Spleen (tissue), 11 donors: ENCODE measurements at regions not wholly inside any gene's neighbourhood (a gene's known extent, or its start where the extent isn't known, plus 50 kb on each side); places are given as distances from the start of the nearest gene placed in this dataset.

ENCODE experiments used
- DNase-seq: peaks from one replicate; pipeline ENCODE4 v3.0.0-alpha.2; 2020
- H3K27ac ChIP-seq, 8 donors: fragments of 200-600 bp; sonication (generic) in 7 of 8; 1 replicate in 4 of 8; 2 replicates in 4 of 8; pipeline versions ENCODE4 v1.5.0 to v1.8.0; 2016 to 2021; ENCODE audit warnings: inconsistent platforms in 4 of 8, mild to moderate bottlenecking in 4 of 8, moderate library complexity in 1 of 8
- H3K27me3 ChIP-seq, 7 donors: fragments of 200-600 bp; sonication (generic) in 6 of 7; replicated peaks in 1 of 7; 1 replicate in 4 of 7; 2 replicates in 3 of 7; pipeline versions ENCODE4 v1.5.0 to v1.8.0; 2016 to 2021; ENCODE audit warnings: inconsistent platforms in 3 of 7, mild to moderate bottlenecking in 1 of 7
- H3K36me3 ChIP-seq, 6 donors: fragments of 200-600 bp; sonication (generic) in 5 of 6; 1 replicate in 4 of 6; 2 replicates in 2 of 6; pipeline versions ENCODE4 v1.5.0 to v1.8.0; 2016 to 2021; ENCODE audit warnings: inconsistent platforms in 2 of 6
- H3K4me1 ChIP-seq, 6 donors: fragments of 200-600 bp; sonication (generic) in 5 of 6; 1 replicate in 3 of 6; 2 replicates in 3 of 6; pipeline versions ENCODE4 v1.5.0 to v1.8.0; 2016 to 2021; ENCODE audit warnings: inconsistent platforms in 3 of 6
- H3K4me3 ChIP-seq, 8 donors: fragments of 200-600 bp; sonication (generic) in 7 of 8; 1 replicate in 4 of 8; 2 replicates in 4 of 8; pipeline versions ENCODE4 v1.5.0 to v1.8.0; 2016 to 2021; ENCODE audit warnings: inconsistent platforms in 4 of 8, mild to moderate bottlenecking in 4 of 8, moderate library complexity in 2 of 8
- H3K9me3 ChIP-seq, 8 donors: fragments of 200-600 bp; sonication (generic) in 7 of 8; 1 replicate in 4 of 8; 2 replicates in 4 of 8; pipeline versions ENCODE4 v1.5.0 to v1.8.0; 2016 to 2021; ENCODE audit warnings: inconsistent platforms in 4 of 8
- CTCF ChIP-seq, 11 experiments: fragments of 200-600 bp in 7 of 11; fragments of 450-650 bp in 4 of 11; sonication (generic) in 4 of 11; IDR thresholded peaks in 8 of 11; conservative IDR thresholded peaks in 3 of 11; 1 replicate in 7 of 11; 2 replicates in 4 of 11; pipeline versions ENCODE4 v1.4.0 to v1.8.0; 2016 to 2021; ENCODE audit warnings: antibody characterized with exemption in 11 of 11, inconsistent platforms in 4 of 11, mild to moderate bottlenecking in 1 of 11
- POLR2A ChIP-seq, 3 donors: fragments of 450-650 bp; IDR thresholded peaks; one replicate each; pipeline ENCODE4 v1.5.1; 2017; ENCODE audit warnings: antibody characterized with exemption in 3 of 3, mild to moderate bottlenecking in 1 of 3
- POLR2AphosphoS5 ChIP-seq, 3 donors: sonication (generic); formaldehyde crosslinking; IDR thresholded peaks; one replicate each; pipeline ENCODE4 v1.5.1; 2017; ENCODE audit warnings: antibody characterized with exemption in 3 of 3
- WGBS, 5 donors: extraction: QIAGEN DNeasy Blood & Tissue Kit in 3 of 5; methylation state at CpG; one replicate each; pipeline versions ENCODE4 v1.1.5 to v1.1.7; 2013 to 2018; 5-methylcytosine and 5-hydroxymethylcytosine counted together
- intact Hi-C: fragments of 100-400 bp; cut with DNase I; formaldehyde crosslinking; loops from one replicate; pipeline ENCODE4 v1.15.0; 2023; ENCODE audit warnings: low total_unique reads
- donor health status: healthy with polysubstance abuse.
- donor health status: DM: no; HTN: no; CAD: no; lungs with moderate emphysema.
- donor health status: DM: no; HTN: no; CAD: no.
- donor health status: Bipolar disorder and iron deficiency.
- donor health status: healthy.
- donor health status: DM: no; HTN: no; CAD: no.
- donor health status: DM: yes; HTN: yes; CAD: no.

GRCh38 chr16:55107851-55108250 is 177.2 kb downstream of the IRX5 start:
- TF ChIP-seq CTCF (IDR thresholded peaks at IDR 0.05 in 8 of 11, conservative IDR thresholded peaks at IDR 0.05 in 3 of 11) (no peak), POLR2A (IDR thresholded peaks at IDR 0.05) (no peak), POLR2AphosphoS5 (IDR thresholded peaks at IDR 0.05) (no peak)
- no peak for DNase-seq
- intact Hi-C loops, result no loop called here
- Histone ChIP-seq H3K36me3 (no peaks in the 10 kb centered on the region), H3K27ac (no peak overlapping the region), H3K9me3 (no peaks in the 10 kb centered on the region), H3K27me3 (peaks cover 0 to 15% (median 0%) of the 10 kb centered on the region in 7 donors), H3K4me3 (no peak overlapping the region), H3K4me1 (no peaks in the 10 kb centered on the region)
- 77 to 88% (median 82%) methylated on average over 3 of the region's 3 CpGs for WGBS, 5 donors

GRCh38 chr16:55113210-55113609 is 182.5 kb downstream of the IRX5 start:
- Histone ChIP-seq H3K9me3 (no peaks in the 10 kb centered on the region), H3K36me3 (no peaks in the 10 kb centered on the region), H3K27me3 (peaks cover 0 to 15% (median 0%) of the 10 kb centered on the region in 7 donors), H3K27ac (no peak overlapping the region), H3K4me3 (no peak overlapping the region), H3K4me1 (no peaks in the 10 kb centered on the region)
- DNase-seq, result no peak
- WGBS, 5 donors, result 64 to 85% (median 69%) methylated on average over 2 of the region's 2 CpGs
- intact Hi-C loops, result no loop called here
- TF ChIP-seq POLR2A (IDR thresholded peaks at IDR 0.05) (no peak), POLR2AphosphoS5 (IDR thresholded peaks at IDR 0.05) (no peak), CTCF (IDR thresholded peaks at IDR 0.05 in 8 of 11, conservative IDR thresholded peaks at IDR 0.05 in 3 of 11) (no peak)

DNA sequence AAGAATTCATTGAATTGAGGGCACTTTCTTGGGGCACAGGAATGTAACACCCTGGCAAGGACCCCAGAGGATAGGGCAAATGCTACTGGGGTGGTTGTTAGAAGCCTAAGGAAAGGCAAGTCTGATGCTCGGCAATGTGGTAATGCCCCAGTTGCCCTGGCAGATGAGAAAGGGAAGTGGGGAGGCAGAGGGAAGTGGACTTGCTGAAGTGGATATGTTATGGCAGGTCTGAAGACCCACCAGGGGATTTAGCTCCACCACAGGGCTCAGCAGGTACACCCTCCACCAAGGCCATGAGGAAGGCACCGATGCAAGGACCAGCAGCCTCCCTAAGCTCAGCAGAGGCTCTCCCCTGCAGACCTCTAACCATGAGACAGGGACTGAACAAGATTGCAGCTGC is 184.8 kb downstream of the IRX5 start:
- Histone ChIP-seq H3K27me3 (peaks cover 0 to 5% (median 0%) of the 10 kb centered on the region in 7 donors), H3K27ac (no peak overlapping the region)
- WGBS, 5 donors, result 59 to 70% (median 64%) methylated on average over 2 of the region's 2 CpGs

More for the DNA sequence above, 184.8 kb downstream of the IRX5 start:
- no peak overlapping the region for H3K4me3 ChIP-seq
- H3K36me3 ChIP-seq, result no peaks in the 10 kb centered on the region
- no peaks in the 10 kb centered on the region for H3K4me1 ChIP-seq
- TF ChIP-seq POLR2AphosphoS5 (IDR thresholded peaks at IDR 0.05) (no peak), CTCF (IDR thresholded peaks at IDR 0.05 in 8 of 11, conservative IDR thresholded peaks at IDR 0.05 in 3 of 11) (no peak), POLR2A (IDR thresholded peaks at IDR 0.05) (no peak)
- intact Hi-C loops, result no loop called here
- DNase-seq, result no peak
- H3K9me3 ChIP-seq, result no peaks in the 10 kb centered on the region
